AG20443 (cell line): ENCODE measurements at regions not wholly inside any gene's neighbourhood (a gene's known extent, or its start where the extent isn't known, plus 50 kb on each side); places are given as distances from the start of the nearest gene placed in this dataset.
"Not testable (repeated sequence)": the region's sequence is repeated elsewhere in the genome, so short reads cannot be mapped to it uniquely, and the experiment has no call there.

Source experiments
- DNase-seq: peaks from one replicate; pipeline ENCODE4 v3.0.0; 2012; ENCODE audit warnings: low spot score, mixed read lengths

GRCh38 chr7:3094701-3095445 lies 51.2 kb upstream of the CARD11 start:
- no peak for DNase-seq

- no peak for DNase-seq
These were observed 54.1 kb upstream of the CARD11 start for GRCh38 chr7:3097734-3098133.

DNA sequence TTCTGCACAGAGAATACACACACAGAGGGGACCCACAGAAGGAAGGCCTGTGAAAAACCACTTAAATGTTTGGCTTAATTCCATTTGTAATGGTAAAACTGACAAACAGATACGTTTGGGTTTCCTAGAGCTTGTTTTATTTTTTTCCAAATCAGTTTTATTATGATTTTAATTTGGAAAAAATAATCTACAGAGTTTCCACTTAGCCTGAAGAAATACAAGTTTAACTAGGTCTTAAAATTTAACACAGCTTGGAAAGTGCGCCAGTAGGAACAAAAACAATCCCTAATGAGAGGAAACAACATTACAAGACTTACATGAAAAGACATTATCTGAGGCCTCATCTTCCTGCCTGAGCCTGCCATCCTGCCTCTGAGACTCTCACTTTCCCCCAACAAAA lies 58.5 kb upstream of the CARD11 start:
- DNase-seq = no peak

GRCh38 chr7:3103614-3104398 lies 60.1 kb upstream of the CARD11 start:
- DNase-seq = no peak

GRCh38 chr7:3105856-3106255 lies 62.2 kb upstream of the CARD11 start:
- no peak for DNase-seq

- DNase-seq = no peak
These were observed 62.7 kb upstream of the CARD11 start for GRCh38 chr7:3106361-3106826.

- no peak for DNase-seq
These were observed 63.6 kb upstream of the CARD11 start for GRCh38 chr7:3107228-3107763.

GRCh38 chr7:3107889-3108570 lies 64.4 kb upstream of the CARD11 start:
- no peak for DNase-seq

- DNase-seq = no peak
These were observed 65.7 kb upstream of the CARD11 start for GRCh38 chr7:3109311-3109915.

GRCh38 chr7:3112479-3113134 lies 68.9 kb upstream of the CARD11 start:
- DNase-seq = no peak

DNA sequence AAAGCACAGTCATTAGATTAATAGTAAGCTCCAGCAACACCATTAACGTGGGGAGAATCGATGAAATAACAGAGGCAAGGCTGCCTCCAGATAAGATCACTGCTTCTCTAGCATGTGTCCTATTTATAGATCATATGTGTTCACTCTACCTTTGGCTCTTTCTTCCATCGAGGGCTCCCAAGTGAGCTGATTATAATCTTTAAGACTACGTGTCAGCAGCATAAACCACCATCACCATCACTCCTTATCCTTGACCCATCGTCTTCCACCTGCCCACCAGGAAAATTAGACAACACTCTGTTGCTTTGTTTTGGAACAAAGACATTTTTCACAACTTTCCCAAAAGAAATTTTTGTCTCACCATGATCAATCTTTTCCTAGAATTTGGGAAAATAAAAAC lies 71.2 kb upstream of the CARD11 start:
- no peak for DNase-seq

DNA sequence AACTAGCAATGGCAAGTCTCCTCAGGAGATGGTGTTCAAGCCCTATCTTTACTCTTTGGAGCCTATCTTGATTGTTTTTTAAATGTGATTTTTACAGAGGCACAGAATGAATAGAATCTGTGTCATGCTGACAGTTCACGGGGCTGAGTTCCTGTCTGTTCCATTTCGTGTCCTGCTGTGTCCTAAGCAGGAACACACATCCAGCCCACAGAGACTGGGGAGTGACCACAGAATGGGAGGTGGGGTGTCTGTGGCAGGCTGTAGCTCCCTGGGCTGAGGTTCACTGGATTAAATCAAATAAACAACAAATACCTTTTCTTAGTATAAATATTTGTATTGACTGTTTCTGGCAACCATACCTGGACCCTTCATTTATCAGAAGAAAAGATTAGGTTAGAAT lies 73.4 kb upstream of the CARD11 start:
- DNase-seq = no peak

- no peak for DNase-seq
These were observed 74.0 kb upstream of the CARD11 start for GRCh38 chr7:3117488-3118231.

GRCh38 chr7:3119352-3119927 lies 75.8 kb upstream of the CARD11 start:
- DNase-seq = not testable (repeated sequence)

GRCh38 chr7:3119963-3120362 lies 76.3 kb upstream of the CARD11 start:
- no peak for DNase-seq

DNA sequence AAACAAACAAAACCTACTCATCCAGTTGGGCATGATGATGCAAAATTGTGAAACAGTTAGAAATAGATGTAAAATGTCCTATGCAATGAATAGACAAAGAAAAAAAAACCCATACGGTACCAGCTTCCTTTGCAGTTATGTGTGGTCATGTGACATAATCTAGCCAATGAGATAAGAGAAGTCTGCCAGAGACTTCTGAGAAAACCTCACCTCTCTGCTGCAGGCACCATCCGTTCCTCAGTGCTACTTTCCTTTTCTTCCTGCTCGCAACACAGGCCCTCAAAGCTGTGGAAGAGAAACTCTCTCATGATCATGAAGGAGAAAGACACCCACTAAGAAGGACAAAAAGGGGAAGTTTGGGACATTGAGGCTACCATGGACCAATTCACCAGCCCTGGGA lies 76.8 kb upstream of the CARD11 start:
- DNase-seq = no peak

DNA sequence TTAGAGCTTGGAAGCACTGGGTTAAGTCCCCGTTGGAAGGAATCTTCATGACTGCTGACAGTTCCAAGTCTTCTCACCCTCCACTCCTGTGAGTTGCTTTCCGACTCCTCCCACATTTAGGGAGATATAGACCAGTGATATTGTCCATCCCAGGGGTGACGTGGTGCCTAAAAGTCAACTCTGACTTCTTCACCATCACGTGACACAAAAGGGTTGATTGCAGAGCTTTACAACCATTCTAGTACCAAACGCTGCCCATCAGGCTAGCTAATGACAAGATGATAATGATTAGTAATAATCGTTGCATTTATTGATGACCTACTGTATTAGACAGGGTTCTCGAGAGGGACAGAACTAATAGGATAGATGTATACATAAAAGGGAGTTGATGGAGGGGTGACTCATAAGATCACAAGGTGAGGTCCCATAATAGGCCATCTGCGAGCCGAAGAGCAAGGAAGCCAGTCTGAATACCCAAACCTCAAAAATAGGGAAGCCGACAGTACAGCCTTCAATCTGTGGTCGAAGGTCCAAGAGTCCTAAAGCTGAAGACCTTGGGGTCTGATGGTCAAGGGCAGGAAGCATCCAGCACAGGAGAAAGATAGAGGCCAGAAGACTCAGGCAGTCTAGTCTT lies 85.3 kb upstream of the CARD11 start:
- DNase-seq = no peak

- DNase-seq = no peak
These were observed 90.2 kb upstream of the CARD11 start for GRCh38 chr7:3133811-3134385.

DNA sequence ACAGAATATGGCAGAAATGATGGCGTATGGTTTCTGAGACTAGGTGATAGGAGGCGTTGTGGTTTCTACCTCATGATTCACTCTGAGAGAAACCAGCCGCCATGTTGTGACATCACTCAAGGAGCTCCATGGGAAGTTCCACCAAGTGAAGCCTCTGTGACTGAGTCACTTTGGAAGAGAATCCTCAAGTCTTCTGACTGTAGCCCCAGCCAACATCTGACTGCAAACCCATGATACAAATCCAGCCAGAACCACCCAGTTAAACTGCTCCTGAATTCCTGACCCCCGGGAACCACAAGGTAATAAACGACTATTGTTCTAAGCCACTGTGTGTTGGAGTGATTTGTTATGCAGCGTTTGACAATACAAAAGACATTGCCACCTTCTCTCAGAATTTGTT lies 91.1 kb upstream of the CARD11 start:
- no peak for DNase-seq

- no peak for DNase-seq
These were observed 92.0 kb upstream of the CARD11 start for GRCh38 chr7:3135626-3136025.
